LNCaP clone FGC (cell line): ENCODE measurements at regions not wholly inside any gene's neighbourhood (a gene's known extent, or its start where the extent isn't known, plus 50 kb on each side); places are given as distances from the start of the nearest gene placed in this dataset.

ENCODE experiments used
- DNase-seq: peaks from one replicate; pipeline ENCODE4 v3.0.0-alpha.2; 2011; ENCODE audit warnings: low read depth
- H3K4me3 ChIP-seq: 2 replicates; pipeline ENCODE4 v1.5.1; 2011; ENCODE audit warnings: mild to moderate bottlenecking, low read depth, low read length, control low read depth
- TF ChIP-seq, protein P1 (sequence below): IDR thresholded peaks from 2 replicates; pipeline ENCODE4 v1.5.1; 2012; ENCODE audit warnings: mild to moderate bottlenecking; ENCODE audit not compliant: control insufficient read depth, insufficient read depth; ENCODE audit errors: extremely low read depth

DNA sequence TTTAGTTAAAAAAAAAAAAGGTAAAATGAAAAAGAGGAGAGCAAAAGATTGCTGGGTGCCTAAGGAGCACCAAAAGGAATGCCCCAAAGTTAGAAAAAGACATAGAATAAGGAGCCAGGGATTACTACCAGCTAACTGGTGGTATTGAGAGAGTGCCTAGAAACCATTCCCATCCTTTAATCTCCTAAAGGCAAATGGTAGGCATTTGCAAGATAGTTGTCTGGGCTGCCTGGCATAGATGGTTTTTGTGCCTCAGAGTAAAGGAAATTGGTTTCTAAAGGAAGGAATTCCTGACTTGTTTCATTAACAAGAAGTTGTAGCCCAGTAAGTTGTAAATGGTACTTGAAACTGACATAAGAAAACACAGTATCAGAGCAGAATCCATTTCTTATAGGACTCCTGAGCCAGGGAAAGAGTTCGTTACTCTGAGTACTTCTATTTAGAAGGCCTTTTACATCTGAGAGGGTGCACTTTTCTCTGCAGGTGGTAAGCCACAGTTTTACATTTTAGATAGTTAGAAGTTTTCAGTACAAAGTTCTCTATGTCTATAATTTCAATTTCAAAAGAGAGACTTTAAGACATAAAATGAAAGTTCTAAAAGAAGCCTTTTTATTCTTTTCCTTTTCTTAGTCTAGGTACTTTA, 92.6 kb downstream of the OLFM4 start:
- no peak overlapping the region for H3K4me3 ChIP-seq
- TF ChIP-seq, protein P1, sequence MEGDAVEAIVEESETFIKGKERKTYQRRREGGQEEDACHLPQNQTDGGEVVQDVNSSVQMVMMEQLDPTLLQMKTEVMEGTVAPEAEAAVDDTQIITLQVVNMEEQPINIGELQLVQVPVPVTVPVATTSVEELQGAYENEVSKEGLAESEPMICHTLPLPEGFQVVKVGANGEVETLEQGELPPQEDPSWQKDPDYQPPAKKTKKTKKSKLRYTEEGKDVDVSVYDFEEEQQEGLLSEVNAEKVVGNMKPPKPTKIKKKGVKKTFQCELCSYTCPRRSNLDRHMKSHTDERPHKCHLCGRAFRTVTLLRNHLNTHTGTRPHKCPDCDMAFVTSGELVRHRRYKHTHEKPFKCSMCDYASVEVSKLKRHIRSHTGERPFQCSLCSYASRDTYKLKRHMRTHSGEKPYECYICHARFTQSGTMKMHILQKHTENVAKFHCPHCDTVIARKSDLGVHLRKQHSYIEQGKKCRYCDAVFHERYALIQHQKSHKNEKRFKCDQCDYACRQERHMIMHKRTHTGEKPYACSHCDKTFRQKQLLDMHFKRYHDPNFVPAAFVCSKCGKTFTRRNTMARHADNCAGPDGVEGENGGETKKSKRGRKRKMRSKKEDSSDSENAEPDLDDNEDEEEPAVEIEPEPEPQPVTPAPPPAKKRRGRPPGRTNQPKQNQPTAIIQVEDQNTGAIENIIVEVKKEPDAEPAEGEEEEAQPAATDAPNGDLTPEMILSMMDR: no peak
- DNase-seq: no peak

DNA sequence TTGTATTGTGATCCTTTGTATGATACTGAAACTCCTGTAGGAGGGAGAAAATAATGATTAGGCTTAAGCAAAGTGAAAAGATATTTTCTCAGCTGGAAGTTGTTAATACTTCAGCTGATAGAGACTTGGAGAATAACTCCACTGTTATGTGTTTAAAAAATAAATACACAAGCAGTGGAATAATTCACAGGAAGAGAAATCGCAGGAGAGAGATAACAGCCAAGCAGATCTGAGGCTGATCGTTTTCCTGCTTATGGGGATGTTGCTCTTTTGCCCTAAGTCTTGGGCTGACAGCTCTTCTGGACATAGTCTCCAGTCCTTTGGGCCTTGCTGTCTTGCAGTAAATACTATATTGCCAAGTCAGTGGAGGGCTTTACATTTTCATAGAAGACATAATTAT, 93.3 kb downstream of the OLFM4 start:
- DNase-seq: no peak
- TF ChIP-seq, protein P1: no peak
- H3K4me3 ChIP-seq: no peak overlapping the region

DNA sequence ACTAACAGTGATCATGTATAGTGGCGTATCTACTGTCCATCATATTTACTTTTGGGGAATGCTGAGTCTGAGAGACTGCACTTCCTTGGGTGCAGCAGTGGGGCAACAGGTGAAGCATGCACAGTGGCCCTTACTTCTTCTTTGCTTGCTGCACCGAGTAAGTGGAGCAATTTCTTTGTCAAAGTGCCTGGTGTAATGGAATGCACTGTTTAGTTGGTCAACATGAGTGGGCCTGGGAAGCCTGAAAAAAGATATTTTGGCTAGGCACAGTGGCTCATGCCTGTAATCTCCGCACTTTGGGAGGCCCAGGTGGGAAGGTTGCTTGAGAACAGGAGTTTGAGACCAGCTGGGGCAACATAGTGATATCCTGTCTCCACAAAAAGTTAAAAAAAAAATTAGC, 94.9 kb downstream of the OLFM4 start:
- no peak for DNase-seq
- H3K4me3 ChIP-seq: no peak overlapping the region
- TF ChIP-seq, protein P1: no peak

DNA sequence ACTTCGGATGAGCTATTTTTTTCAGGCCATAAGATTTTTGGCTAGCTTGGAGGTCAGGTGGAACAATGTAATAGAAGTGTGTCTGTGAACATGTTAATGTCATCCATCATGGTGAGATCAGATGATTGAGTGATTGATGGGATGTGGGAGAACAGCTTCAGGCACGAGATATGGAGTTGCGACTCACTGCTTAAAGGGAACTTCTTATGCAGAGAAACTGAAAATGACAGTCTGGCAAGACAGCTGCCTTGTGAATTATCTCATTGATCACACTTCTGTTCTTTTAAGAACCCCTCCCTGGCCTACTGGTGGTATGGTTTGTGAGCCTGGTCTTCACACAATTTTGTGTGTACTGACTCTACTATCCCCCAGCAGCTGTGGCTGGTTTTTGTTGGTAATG, 96.0 kb downstream of the OLFM4 start:
- TF ChIP-seq, protein P1: no peak
- H3K4me3 ChIP-seq: no peak overlapping the region
- no peak for DNase-seq

DNA sequence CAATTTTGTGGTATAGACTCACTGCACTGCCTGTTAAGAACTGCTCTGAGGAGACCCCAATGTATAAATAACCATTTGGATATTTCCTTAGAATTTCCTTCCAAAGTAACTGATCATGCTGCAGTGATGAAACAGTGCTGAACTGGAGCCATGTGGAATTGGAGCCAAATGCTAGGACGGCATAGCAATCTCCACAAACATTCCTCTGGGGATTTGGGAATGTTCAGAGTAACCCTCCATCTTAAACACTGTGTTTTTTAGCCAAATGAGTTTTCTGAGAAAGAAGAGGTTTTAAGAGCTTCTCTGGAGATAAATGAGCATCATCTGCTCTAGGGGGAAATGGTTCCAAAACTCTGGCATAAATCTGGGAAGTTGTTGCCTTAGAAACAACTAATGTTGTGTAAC, 98.2 kb downstream of the OLFM4 start:
- H3K4me3 ChIP-seq: no peak overlapping the region
- TF ChIP-seq, protein P1: no peak
- DNase-seq: no peak

DNA sequence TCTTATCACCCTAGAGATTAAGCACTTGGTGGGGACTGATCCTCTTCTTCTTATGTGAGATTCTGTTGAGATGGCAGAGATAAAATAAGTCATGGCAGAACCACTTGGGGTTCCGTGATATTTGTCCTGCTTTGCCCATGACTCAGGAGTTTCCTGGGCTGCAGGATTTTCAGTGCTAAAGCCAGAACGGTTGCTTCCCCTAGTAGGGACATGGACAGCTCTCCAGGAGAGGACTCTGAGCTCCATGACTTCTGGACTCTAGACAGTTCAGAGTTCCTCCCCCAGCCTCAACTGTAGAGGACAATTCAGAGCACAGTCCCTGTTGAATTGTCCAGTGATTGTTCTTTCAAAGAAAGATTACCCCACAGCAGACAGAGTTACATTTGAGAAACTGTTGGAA, 98.8 kb downstream of the OLFM4 start:
- TF ChIP-seq, protein P1: no peak
- no peak for DNase-seq
- no peak overlapping the region for H3K4me3 ChIP-seq

DNA sequence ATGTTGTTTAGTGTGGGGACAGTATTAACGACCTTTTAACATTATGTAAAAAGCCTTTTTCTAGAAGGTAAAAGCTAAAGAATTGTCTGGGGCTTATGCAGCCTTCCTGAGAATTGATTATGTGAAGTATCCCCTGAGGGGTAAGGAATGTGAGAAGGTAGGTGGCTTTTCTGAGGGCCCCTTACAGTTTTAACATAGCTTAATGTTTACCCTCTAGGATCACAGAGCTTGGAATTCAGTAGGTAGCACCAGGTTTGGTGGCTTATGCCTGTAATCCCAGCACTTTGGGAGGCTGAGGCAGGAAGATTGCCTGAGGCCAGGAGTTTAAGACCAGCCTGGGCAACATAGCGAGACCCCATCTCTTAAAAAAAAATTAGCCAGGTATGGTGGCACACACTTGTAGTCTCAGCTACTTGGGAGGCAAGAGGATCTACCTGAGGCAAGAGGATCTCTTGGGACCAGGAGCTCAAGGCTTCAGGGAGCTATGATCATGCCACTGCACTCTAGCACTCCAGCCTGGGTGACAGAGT, 101.3 kb downstream of the OLFM4 start:
- no peak overlapping the region for H3K4me3 ChIP-seq
- no peak for DNase-seq
- TF ChIP-seq, protein P1: no peak
